ENCODE measurements at regions not wholly inside any gene's neighbourhood (a gene's known extent, or its start where the extent isn't known, plus 50 kb on each side); places are given as distances from the start of the nearest gene placed in this dataset.

GRCh38 chr6:167776906-167777627 lies 49.6 kb upstream of the AFDN start:
- no peak for DNase-seq (ENCODE audit: low spot score)

Data from AG08395 (cell line).